OCI-LY7 (cell line): ENCODE measurements at regions not wholly inside any gene's neighbourhood (a gene's known extent, or its start where the extent isn't known, plus 50 kb on each side); places are given as distances from the start of the nearest gene placed in this dataset.

ENCODE experiments used
- BruUV-seq: library from RNA; stranded (reverse); fragments of 400-500 nt; replicated peaks from 2 replicates; lab custom pipeline; 2021; lab: Mats Ljungman, UMichigan
- CTCF ChIA-PET: fragments of 300-600 bp; sonication (Branson Sonifier 250); formaldehyde crosslinking; loops from one replicate; lab custom pipeline; 2022; ENCODE audit warnings: antibody characterized with exemption; ENCODE audit not compliant: unreplicated experiment; lab: Charles Lee
- POLR2A ChIA-PET: fragments of 300-600 bp; sonication (Branson Sonifier 250); formaldehyde crosslinking; loops from one replicate; lab custom pipeline; 2022; ENCODE audit warnings: antibody characterized with exemption; lab: Charles Lee
- DNase-seq: peaks from one replicate; pipeline ENCODE4 v3.0.0-alpha.2; 2015; ENCODE audit warnings: low spot score
- H2AFZ ChIP-seq: fragments of 200-600 bp; sonication (generic), shearing (Covaris generic); 2 replicates; pipeline ENCODE4 v1.6.1; 2014; ENCODE audit warnings: mild to moderate bottlenecking, antibody characterized with exemption, low read length, moderate library complexity
- H3K27ac ChIP-seq: fragments of 200-600 bp; sonication (generic); 2 replicates; pipeline ENCODE4 v1.5.1; 2014; ENCODE audit warnings: mixed run types, low read depth, mild to moderate bottlenecking, moderate library complexity, low read length, inconsistent platforms; ENCODE audit not compliant: poor library complexity, severe bottlenecking
- H3K36me3 ChIP-seq: fragments of 200-600 bp; sonication (generic); 2 replicates; pipeline ENCODE4 v1.6.1; 2014; ENCODE audit warnings: mild to moderate bottlenecking, antibody characterized with exemption, low read length, moderate library complexity, mixed read lengths; ENCODE audit not compliant: insufficient read depth
- H3K4me1 ChIP-seq: fragments of 200-600 bp; sonication (generic); 2 replicates; pipeline ENCODE4 v1.5.1; 2014; ENCODE audit warnings: mild to moderate bottlenecking, low read length; ENCODE audit not compliant: insufficient read depth, poor library complexity, severe bottlenecking
- H3K4me2 ChIP-seq: fragments of 200-600 bp; sonication (generic); 2 replicates; pipeline ENCODE4 v1.6.1; 2014; ENCODE audit warnings: mild to moderate bottlenecking, low read length
- H3K4me3 ChIP-seq: fragments of 200-600 bp; sonication (generic); 2 replicates; pipeline ENCODE4 v1.5.1; 2014; ENCODE audit warnings: mild to moderate bottlenecking, low read depth, low read length; ENCODE audit not compliant: poor library complexity, severe bottlenecking
- H3K79me2 ChIP-seq: fragments of 200-600 bp; sonication (generic); 2 replicates; pipeline ENCODE4 v1.6.1; 2016; ENCODE audit warnings: low read depth, mild to moderate bottlenecking, low read length, moderate library complexity, mixed read lengths; ENCODE audit not compliant: insufficient read depth
- H3K9me2 ChIP-seq: fragments of 200-600 bp; sonication (generic); 2 replicates; pipeline ENCODE4 v1.6.1; 2016; ENCODE audit warnings: mild to moderate bottlenecking, low read length, mixed read lengths; ENCODE audit not compliant: insufficient read depth
- H3K9me3 ChIP-seq: fragments of 200-600 bp; sonication (generic); 2 replicates; pipeline ENCODE4 v1.6.1; 2014; ENCODE audit warnings: mild to moderate bottlenecking, mixed run types, low read length, mixed read lengths
- H4K20me1 ChIP-seq: fragments of 200-600 bp; sonication (generic); 2 replicates; pipeline ENCODE4 v1.6.1; 2014; ENCODE audit warnings: mild to moderate bottlenecking, antibody characterized with exemption, low read length, moderate library complexity, mixed read lengths; ENCODE audit not compliant: insufficient read depth
- EZH2phosphoT487 ChIP-seq: fragments of 200-600 bp; sonication (generic); IDR thresholded peaks from 2 replicates; pipeline ENCODE4 v1.6.1; 2018; ENCODE audit warnings: low read depth, borderline replicate concordance, mild to moderate bottlenecking, mixed run types, antibody characterized with exemption, low read length, moderate library complexity, mixed read lengths
- intact Hi-C: fragments of 100-400 bp; cut with micrococcal nuclease; formaldehyde crosslinking; loops from one replicate; pipeline ENCODE4 v1.10.0; 2022; ENCODE audit not compliant: unreplicated experiment
- TF ChIP-seq, protein P1 (sequence below): fragments of 200-600 bp; sonication (generic); conservative IDR thresholded peaks from 2 replicates; pipeline ENCODE4 v1.5.1; 2014; ENCODE audit warnings: mild to moderate bottlenecking, antibody characterized with exemption, low read length, moderate library complexity, mixed read lengths

DNA sequence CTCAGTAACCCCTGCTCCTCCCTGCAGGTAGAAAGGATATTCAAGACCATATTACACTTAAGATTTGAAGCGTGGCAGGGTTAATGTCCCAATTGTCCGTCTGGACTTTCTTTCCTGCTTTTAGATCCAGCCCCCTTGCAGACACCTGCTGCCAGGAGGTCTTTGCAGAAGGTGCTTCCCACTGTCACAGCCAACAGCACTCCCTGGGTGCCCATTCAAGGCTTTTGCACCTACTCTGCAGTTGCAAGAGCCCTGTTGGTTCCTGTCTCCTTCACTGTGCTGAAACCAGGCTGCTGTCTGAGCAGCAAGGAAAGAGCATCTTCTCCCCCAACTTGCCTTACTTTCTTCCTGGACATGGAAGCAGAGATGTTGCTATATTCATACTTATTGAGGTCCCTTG, 1043.0 kb upstream of the POU3F3 start:
- intact Hi-C loops: no loop called here
- BruUV-seq: no TSS peak
- no peak overlapping the region for H2AFZ ChIP-seq
- H3K9me3 ChIP-seq: no peaks in the 10 kb centered on the region
- DNase-seq: no peak
- H3K79me2 ChIP-seq: no peaks in the 10 kb centered on the region
- H3K36me3 ChIP-seq: no peaks in the 10 kb centered on the region
- H3K27ac ChIP-seq: no peak overlapping the region
- no peak overlapping the region for H3K4me2 ChIP-seq
- no peaks in the 10 kb centered on the region for H4K20me1 ChIP-seq
- ChIA-PET CTCF (no interaction called here), POLR2A (no interaction called here)
- H3K4me3 ChIP-seq: no peak overlapping the region
- TF ChIP-seq EZH2phosphoT487: no peak
- TF ChIP-seq, protein P1, sequence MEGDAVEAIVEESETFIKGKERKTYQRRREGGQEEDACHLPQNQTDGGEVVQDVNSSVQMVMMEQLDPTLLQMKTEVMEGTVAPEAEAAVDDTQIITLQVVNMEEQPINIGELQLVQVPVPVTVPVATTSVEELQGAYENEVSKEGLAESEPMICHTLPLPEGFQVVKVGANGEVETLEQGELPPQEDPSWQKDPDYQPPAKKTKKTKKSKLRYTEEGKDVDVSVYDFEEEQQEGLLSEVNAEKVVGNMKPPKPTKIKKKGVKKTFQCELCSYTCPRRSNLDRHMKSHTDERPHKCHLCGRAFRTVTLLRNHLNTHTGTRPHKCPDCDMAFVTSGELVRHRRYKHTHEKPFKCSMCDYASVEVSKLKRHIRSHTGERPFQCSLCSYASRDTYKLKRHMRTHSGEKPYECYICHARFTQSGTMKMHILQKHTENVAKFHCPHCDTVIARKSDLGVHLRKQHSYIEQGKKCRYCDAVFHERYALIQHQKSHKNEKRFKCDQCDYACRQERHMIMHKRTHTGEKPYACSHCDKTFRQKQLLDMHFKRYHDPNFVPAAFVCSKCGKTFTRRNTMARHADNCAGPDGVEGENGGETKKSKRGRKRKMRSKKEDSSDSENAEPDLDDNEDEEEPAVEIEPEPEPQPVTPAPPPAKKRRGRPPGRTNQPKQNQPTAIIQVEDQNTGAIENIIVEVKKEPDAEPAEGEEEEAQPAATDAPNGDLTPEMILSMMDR: no peak
- H3K9me2 ChIP-seq: no peaks in the 10 kb centered on the region
- no peaks in the 10 kb centered on the region for H3K4me1 ChIP-seq

DNA sequence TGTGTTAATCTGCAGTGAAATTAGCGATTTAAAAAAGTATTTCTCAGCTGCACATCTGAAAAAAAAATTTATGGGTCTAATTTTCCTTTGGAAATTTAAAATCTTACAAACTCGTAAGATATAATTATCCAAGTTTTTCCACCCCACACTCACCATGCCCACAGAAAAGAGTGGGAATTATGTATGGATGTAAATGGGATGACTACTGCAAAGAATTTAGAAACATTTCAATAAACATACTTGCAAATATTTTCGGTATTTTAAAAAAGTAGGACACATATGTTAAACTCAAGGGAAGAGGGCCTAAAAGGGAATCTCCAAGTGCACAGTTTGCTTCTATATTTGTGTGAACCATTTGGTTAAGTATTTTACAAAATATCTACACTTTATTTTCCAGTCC, 1039.9 kb upstream of the POU3F3 start:
- Histone ChIP-seq H3K79me2 (no peaks in the 10 kb centered on the region), H3K4me2 (no peak overlapping the region), H3K36me3 (no peaks in the 10 kb centered on the region), H2AFZ (no peak overlapping the region), H3K9me3 (no peaks in the 10 kb centered on the region), H3K27ac (no peak overlapping the region), H4K20me1 (no peaks in the 10 kb centered on the region), H3K4me3 (no peak overlapping the region), H3K4me1 (no peaks in the 10 kb centered on the region), H3K9me2 (no peaks in the 10 kb centered on the region)
- CTCF ChIA-PET: no interaction called here
- POLR2A ChIA-PET: no interaction called here
- no peak for DNase-seq
- TF ChIP-seq, protein P1: no peak
- TF ChIP-seq EZH2phosphoT487: no peak
- BruUV-seq: no TSS peak
- intact Hi-C loops: no loop called here

DNA sequence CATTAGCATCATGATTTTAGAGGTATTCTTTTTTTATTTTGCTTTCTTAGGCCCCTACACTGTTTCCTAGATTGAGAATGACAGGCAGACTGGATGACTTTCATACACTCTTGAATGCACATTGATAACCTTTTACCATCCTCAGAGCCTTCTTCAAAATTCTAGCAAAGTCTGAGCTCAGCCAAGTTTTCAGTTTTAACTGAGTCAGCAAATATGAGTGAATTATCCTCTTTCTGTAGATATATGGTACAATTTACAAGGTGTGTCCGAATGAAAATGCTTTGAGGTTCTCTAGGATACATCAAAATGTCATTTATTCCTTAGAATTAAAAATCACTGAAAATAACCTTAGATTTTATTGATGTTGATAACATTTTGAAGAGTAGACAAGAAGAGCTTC, 1038.2 kb upstream of the POU3F3 start:
- no peaks in the 10 kb centered on the region for H3K9me2 ChIP-seq
- intact Hi-C loops: no loop called here
- no peaks in the 10 kb centered on the region for H3K36me3 ChIP-seq
- no peak overlapping the region for H3K4me3 ChIP-seq
- H2AFZ ChIP-seq: no peak overlapping the region
- TF ChIP-seq EZH2phosphoT487: no peak
- TF ChIP-seq, protein P1: no peak
- ChIA-PET POLR2A (no interaction called here), CTCF (no interaction called here)
- no peaks in the 10 kb centered on the region for H3K79me2 ChIP-seq
- H4K20me1 ChIP-seq: no peaks in the 10 kb centered on the region
- H3K4me1 ChIP-seq: no peaks in the 10 kb centered on the region
- no peak for DNase-seq
- no peak overlapping the region for H3K27ac ChIP-seq
- BruUV-seq: no TSS peak
- H3K9me3 ChIP-seq: no peaks in the 10 kb centered on the region
- H3K4me2 ChIP-seq: no peak overlapping the region
